ENCODE measurements at regions not wholly inside any gene's neighbourhood (a gene's known extent, or its start where the extent isn't known, plus 50 kb on each side); places are given as distances from the start of the nearest gene placed in this dataset.

GRCh38 chr5:93274291-93274690, 306.7 kb downstream of the NR2F1-AS1 start:
- no peak overlapping the region for H3K27ac ChIP-seq
- no peaks in the 10 kb centered on the region for H3K36me3 ChIP-seq
- WGBS, 5 donors = 70 to 79% (median 74%) methylated on average over 5 of the region's 5 CpGs
- no peaks in the 10 kb centered on the region for H3K9me3 ChIP-seq
- DNase-seq = no peak
- no peaks in the 10 kb centered on the region for H3K27me3 ChIP-seq (replicated peaks in 1 of 7)
- H3K4me3 ChIP-seq = no peak overlapping the region
- TF ChIP-seq CTCF (IDR thresholded peaks at IDR 0.05 in 8 of 11, conservative IDR thresholded peaks at IDR 0.05 in 3 of 11) (no peak), POLR2AphosphoS5 (IDR thresholded peaks at IDR 0.05) (no peak), POLR2A (IDR thresholded peaks at IDR 0.05) (no peak)
- intact Hi-C loops (cut with DNase I; ENCODE audit: low total_unique reads) = no loop called here
- H3K4me1 ChIP-seq = no peaks in the 10 kb centered on the region

GRCh38 chr5:93273176-93273575, 307.8 kb downstream of the NR2F1-AS1 start:
- TF ChIP-seq POLR2AphosphoS5 (IDR thresholded peaks at IDR 0.05) (no peak), CTCF (IDR thresholded peaks at IDR 0.05 in 8 of 11, conservative IDR thresholded peaks at IDR 0.05 in 3 of 11) (no peak), POLR2A (IDR thresholded peaks at IDR 0.05) (no peak)
- 59 to 95% (median 82%) methylated on average over 2 of the region's 2 CpGs for WGBS, 5 donors
- Histone ChIP-seq H3K27ac (no peak overlapping the region), H3K36me3 (no peaks in the 10 kb centered on the region), H3K9me3 (no peaks in the 10 kb centered on the region), H3K4me1 (no peaks in the 10 kb centered on the region), H3K4me3 (no peak overlapping the region), H3K27me3 (replicated peaks in 1 of 7) (no peaks in the 10 kb centered on the region)
- intact Hi-C loops (cut with DNase I; ENCODE audit: low total_unique reads) = no loop called here
- DNase-seq = no peak

- Histone ChIP-seq H3K36me3 (no peaks in the 10 kb centered on the region), H3K9me3 (peaks cover 0 to 7% (median 0%) of the 10 kb centered on the region in 8 donors), H3K4me1 (no peaks in the 10 kb centered on the region), H3K27me3 (replicated peaks in 1 of 7) (no peaks in the 10 kb centered on the region), H3K27ac (no peak overlapping the region), H3K4me3 (no peak overlapping the region)
- TF ChIP-seq CTCF (IDR thresholded peaks at IDR 0.05 in 8 of 11, conservative IDR thresholded peaks at IDR 0.05 in 3 of 11) (no peak), POLR2A (IDR thresholded peaks at IDR 0.05) (no peak), POLR2AphosphoS5 (IDR thresholded peaks at IDR 0.05) (no peak)
- no peak for DNase-seq
- intact Hi-C loops (cut with DNase I; ENCODE audit: low total_unique reads) = no loop called here
- 61 to 68% (median 65%) methylated on average over 5 of the region's 5 CpGs for WGBS, 5 donors
Measured at GRCh38 chr5:93272108-93272507, 308.9 kb downstream of the NR2F1-AS1 start.

GRCh38 chr5:93267736-93268135, 313.3 kb downstream of the NR2F1-AS1 start:
- Histone ChIP-seq H3K27ac (no peak overlapping the region), H3K9me3 (peaks cover 0 to 9% (median 0%) of the 10 kb centered on the region in 8 donors), H3K4me1 (no peaks in the 10 kb centered on the region), H3K36me3 (no peaks in the 10 kb centered on the region), H3K4me3 (no peak overlapping the region), H3K27me3 (replicated peaks in 1 of 7) (no peaks in the 10 kb centered on the region)
- DNase-seq = peak; percentile 62
- intact Hi-C loops (cut with DNase I; ENCODE audit: low total_unique reads) = no loop called here
- no peak for TF ChIP-seq CTCF (IDR thresholded peaks at IDR 0.05 in 8 of 11, conservative IDR thresholded peaks at IDR 0.05 in 3 of 11)
- no peak for TF ChIP-seq POLR2AphosphoS5 (IDR thresholded peaks at IDR 0.05)
- no peak for TF ChIP-seq POLR2A (IDR thresholded peaks at IDR 0.05)
- WGBS, 5 donors = 87 to 96% (median 91%) methylated on average over 6 to 13 of the region's 13 CpGs

Data from spleen (tissue), 11 donors.